ENCODE measurements at regions not wholly inside any gene's neighbourhood (a gene's known extent, or its start where the extent isn't known, plus 50 kb on each side); places are given as distances from the start of the nearest gene placed in this dataset.
"Not testable (repeated sequence)": the region's sequence is repeated elsewhere in the genome, so short reads cannot be mapped to it uniquely, and the experiment has no call there.

DNA sequence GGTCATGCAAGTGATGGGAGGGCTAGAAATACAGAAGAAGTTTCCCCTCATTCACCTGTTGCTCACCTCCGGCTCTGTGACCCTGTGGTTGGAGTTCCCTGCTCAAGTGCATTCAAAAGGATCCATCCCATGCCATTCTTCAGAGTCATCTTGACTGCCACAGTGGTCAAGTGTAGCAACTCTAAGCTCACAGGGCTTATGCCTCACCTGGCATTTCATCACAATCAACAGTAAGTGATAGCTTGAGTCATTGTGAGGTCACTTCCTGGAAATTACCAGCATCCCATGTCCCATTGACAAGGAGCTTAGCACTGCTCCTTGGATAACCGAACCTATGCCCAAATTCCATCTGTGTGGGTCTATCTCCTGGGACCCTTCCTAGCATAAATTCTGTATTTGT, 55.6 kb downstream of the OR4C45 start:
- Histone ChIP-seq H3K36me3 (no peaks in the 10 kb centered on the region), H3K4me3 (no peak overlapping the region), H3K27ac (no peak overlapping the region), H3K27me3 (no peaks in the 10 kb centered on the region), H3K4me1 (no peaks in the 10 kb centered on the region), H3K9me3 (no peaks in the 10 kb centered on the region)
- no peak for DNase-seq (ENCODE audit: low spot score in 2 of 2)
- intact Hi-C loops (cut with DNase I) = no loop called here
- TF ChIP-seq, protein P1, sequence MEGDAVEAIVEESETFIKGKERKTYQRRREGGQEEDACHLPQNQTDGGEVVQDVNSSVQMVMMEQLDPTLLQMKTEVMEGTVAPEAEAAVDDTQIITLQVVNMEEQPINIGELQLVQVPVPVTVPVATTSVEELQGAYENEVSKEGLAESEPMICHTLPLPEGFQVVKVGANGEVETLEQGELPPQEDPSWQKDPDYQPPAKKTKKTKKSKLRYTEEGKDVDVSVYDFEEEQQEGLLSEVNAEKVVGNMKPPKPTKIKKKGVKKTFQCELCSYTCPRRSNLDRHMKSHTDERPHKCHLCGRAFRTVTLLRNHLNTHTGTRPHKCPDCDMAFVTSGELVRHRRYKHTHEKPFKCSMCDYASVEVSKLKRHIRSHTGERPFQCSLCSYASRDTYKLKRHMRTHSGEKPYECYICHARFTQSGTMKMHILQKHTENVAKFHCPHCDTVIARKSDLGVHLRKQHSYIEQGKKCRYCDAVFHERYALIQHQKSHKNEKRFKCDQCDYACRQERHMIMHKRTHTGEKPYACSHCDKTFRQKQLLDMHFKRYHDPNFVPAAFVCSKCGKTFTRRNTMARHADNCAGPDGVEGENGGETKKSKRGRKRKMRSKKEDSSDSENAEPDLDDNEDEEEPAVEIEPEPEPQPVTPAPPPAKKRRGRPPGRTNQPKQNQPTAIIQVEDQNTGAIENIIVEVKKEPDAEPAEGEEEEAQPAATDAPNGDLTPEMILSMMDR (IDR thresholded peaks at IDR 0.05) = no peak

DNA sequence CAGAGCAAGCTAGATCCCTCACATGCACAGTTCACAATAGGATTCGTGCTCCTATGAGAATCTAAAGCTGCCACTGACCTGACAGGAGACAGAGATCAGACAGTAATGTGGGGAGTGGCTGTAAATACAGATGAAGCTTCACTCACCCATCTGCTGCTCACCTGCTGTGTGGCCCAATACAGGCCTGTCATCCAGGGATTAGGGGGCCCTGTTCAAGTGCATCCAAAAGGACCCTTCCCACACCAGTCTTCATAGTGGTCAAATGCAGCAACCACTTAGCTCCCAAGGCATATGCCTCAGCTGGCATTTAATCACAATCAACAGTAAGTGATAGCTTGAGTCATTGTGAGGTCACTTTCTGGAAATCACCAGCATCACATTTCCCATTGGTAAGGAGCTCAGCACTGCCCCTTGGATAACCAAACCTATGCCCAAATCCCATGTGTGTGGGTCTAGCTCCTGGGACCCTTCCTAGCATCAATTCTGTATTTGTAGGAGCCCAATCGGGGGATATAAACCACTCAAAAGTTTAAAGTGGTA, 65.6 kb downstream of the OR4C45 start:
- TF ChIP-seq, protein P1 (IDR thresholded peaks at IDR 0.05) = no peak
- Histone ChIP-seq H3K36me3 (no peaks in the 10 kb centered on the region), H3K27ac (no peak overlapping the region), H3K27me3 (no peaks in the 10 kb centered on the region), H3K4me1 (no peaks in the 10 kb centered on the region), H3K9me3 (no peaks in the 10 kb centered on the region), H3K4me3 (no peak overlapping the region)
- no peak for DNase-seq (ENCODE audit: low spot score in 2 of 2)
- intact Hi-C loops (cut with DNase I) = no loop called here

DNA sequence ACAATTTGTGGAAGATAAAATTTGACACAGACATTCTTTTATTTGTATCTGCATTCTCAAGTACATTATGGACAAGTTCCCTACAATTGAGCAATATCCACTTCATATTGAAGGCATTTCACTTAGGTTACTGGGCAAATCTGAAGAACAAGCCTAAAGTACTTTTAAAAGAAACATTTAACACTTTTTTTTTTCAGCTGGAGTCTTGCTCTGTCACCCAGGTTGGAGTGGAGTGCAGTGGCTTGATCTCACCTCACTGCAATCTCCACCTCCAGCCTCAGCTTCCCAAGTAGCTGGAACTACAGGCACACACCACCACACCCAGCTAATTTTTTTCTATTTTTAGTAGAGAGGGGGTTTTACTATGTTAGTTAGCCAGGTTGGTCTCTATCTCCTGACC, 70.2 kb downstream of the OR4C45 start:
- H3K36me3 ChIP-seq = no peaks in the 10 kb centered on the region
- intact Hi-C loops (cut with DNase I) = no loop called here
- H3K9me3 ChIP-seq = no peaks in the 10 kb centered on the region
- no peak overlapping the region for H3K27ac ChIP-seq
- H3K4me1 ChIP-seq = no peaks in the 10 kb centered on the region
- DNase-seq (ENCODE audit: low spot score in 2 of 2) = no peak
- no peak overlapping the region for H3K4me3 ChIP-seq
- no peaks in the 10 kb centered on the region for H3K27me3 ChIP-seq
- TF ChIP-seq, protein P1 (IDR thresholded peaks at IDR 0.05) = no peak

DNA sequence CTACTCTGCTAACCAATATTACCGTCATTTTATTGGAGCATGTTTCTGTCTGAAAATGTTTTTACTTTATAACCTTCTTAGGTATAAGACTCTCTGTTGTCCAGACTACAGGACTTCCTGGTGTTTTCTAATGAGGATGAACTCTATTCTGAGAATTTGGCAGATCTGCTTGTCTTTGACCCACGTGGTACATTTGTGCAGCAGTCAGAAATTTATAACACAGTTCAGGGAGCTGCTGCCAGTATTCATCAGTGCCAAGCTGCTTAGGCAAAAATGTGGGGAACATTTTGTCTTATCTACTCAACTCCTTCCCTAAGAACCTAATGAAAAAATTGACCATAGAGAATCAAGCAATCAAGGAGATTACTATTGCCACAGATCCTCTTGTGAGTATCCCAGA, 108.0 kb downstream of the OR4C45 start:
- H3K27ac ChIP-seq; H3K36me3 ChIP-seq; H3K4me3 ChIP-seq; intact Hi-C loops (cut with DNase I); H3K4me1 ChIP-seq; H3K27me3 ChIP-seq; DNase-seq (ENCODE audit: low spot score in 2 of 2); H3K9me3 ChIP-seq: not testable (repeated sequence)

DNA sequence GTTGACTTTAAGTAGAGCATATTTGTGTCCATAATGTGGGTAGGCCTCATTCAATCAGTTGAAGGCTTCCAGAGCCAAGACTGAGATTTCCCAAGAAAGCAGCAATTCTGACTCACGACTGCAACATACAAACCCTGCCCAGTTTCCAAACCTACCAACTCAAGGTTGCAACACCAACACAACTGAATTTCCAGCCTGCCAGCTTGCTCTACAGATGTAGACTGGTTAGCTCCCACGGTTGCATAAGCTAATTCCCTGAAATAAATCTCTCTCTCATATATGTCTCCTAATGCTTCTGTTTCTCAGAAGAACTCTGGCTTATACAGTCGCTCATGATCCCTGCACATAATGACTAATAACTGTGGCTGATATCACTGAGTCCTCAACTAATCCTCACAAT, 113.6 kb downstream of the OR4C45 start:
- H3K4me1 ChIP-seq; H3K9me3 ChIP-seq; H3K4me3 ChIP-seq; H3K36me3 ChIP-seq; H3K27me3 ChIP-seq; DNase-seq (ENCODE audit: low spot score in 2 of 2); H3K27ac ChIP-seq; intact Hi-C loops (cut with DNase I): not testable (repeated sequence)

DNA sequence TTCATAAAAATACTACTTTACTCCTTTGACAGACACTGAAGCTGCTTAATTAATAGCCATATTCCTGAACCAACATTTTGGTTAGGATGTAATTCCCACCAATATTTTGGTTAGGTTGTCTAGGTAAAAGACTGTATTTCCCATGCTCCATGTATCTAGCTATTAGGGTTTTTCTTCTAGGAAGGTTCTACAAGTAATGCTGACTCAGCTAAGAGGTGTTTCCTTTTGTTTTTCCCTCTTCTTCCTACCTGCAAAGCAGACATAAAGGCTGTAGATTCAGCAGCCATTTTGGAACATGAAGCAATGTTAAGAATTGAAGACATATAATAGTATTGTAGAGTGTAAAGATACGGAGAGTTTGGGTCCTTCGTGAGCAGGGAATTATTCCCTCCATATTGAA, 115.3 kb downstream of the OR4C45 start:
- H3K4me3 ChIP-seq; H3K27ac ChIP-seq; intact Hi-C loops (cut with DNase I); H3K27me3 ChIP-seq; H3K36me3 ChIP-seq; H3K4me1 ChIP-seq; DNase-seq (ENCODE audit: low spot score in 2 of 2); H3K9me3 ChIP-seq: not testable (repeated sequence)

DNA sequence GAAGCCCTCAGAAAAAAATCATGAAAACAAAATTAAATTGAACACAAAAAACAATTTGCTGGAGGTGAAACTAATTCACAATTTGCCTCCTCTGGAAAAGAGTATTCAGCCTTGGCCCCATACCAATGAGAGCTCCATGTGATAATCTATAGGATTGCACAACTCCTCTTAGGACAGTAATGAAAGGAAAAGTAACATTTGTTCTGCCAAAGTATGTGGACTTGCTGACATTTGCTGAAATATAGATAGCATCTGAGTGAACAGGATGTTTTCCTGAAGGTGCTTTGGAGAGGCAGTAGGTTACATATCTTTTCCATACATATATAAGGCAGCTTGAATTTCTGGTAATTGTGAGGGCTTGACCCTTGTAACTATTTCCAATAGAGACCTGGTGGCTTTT, 122.8 kb downstream of the OR4C45 start:
- Histone ChIP-seq H3K9me3 (no peaks in the 10 kb centered on the region), H3K4me3 (no peak overlapping the region), H3K27me3 (no peaks in the 10 kb centered on the region), H3K4me1 (no peaks in the 10 kb centered on the region), H3K27ac (no peak overlapping the region), H3K36me3 (no peaks in the 10 kb centered on the region)
- DNase-seq (ENCODE audit: low spot score in 2 of 2) = no peak
- TF ChIP-seq, protein P1 (IDR thresholded peaks at IDR 0.05) = no peak
- intact Hi-C loops (cut with DNase I) = no loop called here
